A549 (cell line): ENCODE measurements at regions not wholly inside any gene's neighbourhood (a gene's known extent, or its start where the extent isn't known, plus 50 kb on each side); places are given as distances from the start of the nearest gene placed in this dataset.

Experiments
- EP300 ChIP-seq, 2 experiments: fragments of >200 bp; sonication (Bioruptor Twin); formaldehyde crosslinking; IDR thresholded peaks; 2 replicates in 1 of 2; 3 replicates in 1 of 2; pipeline ENCODE4 v1.6.1; 2016 to 2017
- POLR2A ChIP-seq: IDR thresholded peaks from 2 replicates; pipeline ENCODE4 v1.6.1; 2012; ENCODE audit warnings: mild to moderate bottlenecking, low read length
- RCOR1 ChIP-seq: fragments of 150-350 bp; IDR thresholded peaks from 2 replicates; pipeline ENCODE4 v1.6.1; 2014; ENCODE audit warnings: antibody characterized with exemption, low read length, low read depth
- TF ChIP-seq, protein P1 (sequence below): fragments of 450-650 bp; IDR thresholded peaks from 2 replicates; pipeline ENCODE4 v1.6.1; 2014; ENCODE audit warnings: antibody characterized with exemption
- TF ChIP-seq, protein P2 (sequence below): fragments of >200 bp; sonication (Bioruptor Twin); formaldehyde crosslinking; IDR thresholded peaks from 3 replicates; pipeline ENCODE4 v1.5.1; 2016

DNA sequence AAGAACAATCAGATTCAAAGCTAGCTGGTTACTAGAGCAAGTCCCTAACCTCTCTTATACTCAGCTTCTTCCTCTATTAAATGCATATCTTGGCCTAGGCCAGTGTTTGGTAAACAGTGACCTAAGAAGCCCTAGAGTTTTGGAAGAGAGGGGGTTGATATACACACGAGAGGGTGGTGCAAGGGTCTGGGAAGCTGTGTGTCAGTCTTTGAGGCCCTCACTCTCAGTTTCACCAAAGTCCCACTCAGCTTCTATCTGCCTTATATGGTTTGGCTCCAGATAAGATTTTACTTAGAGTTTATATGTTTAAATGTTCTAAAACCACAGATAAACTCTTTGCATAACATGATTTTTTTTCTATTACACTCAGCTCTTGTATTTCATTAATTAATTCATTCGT is 526.1 kb upstream of the BTBD3 start:
- TF ChIP-seq POLR2A (no peak), EP300 (IDR thresholded peaks at IDR 0.05) (no peak), RCOR1 (no peak)
- TF ChIP-seq, protein P1, sequence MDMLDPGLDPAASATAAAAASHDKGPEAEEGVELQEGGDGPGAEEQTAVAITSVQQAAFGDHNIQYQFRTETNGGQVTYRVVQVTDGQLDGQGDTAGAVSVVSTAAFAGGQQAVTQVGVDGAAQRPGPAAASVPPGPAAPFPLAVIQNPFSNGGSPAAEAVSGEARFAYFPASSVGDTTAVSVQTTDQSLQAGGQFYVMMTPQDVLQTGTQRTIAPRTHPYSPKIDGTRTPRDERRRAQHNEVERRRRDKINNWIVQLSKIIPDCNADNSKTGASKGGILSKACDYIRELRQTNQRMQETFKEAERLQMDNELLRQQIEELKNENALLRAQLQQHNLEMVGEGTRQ: no peak
- TF ChIP-seq, protein P2, sequence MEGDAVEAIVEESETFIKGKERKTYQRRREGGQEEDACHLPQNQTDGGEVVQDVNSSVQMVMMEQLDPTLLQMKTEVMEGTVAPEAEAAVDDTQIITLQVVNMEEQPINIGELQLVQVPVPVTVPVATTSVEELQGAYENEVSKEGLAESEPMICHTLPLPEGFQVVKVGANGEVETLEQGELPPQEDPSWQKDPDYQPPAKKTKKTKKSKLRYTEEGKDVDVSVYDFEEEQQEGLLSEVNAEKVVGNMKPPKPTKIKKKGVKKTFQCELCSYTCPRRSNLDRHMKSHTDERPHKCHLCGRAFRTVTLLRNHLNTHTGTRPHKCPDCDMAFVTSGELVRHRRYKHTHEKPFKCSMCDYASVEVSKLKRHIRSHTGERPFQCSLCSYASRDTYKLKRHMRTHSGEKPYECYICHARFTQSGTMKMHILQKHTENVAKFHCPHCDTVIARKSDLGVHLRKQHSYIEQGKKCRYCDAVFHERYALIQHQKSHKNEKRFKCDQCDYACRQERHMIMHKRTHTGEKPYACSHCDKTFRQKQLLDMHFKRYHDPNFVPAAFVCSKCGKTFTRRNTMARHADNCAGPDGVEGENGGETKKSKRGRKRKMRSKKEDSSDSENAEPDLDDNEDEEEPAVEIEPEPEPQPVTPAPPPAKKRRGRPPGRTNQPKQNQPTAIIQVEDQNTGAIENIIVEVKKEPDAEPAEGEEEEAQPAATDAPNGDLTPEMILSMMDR: no peak
